NB4 (cell line): ENCODE measurements at regions not wholly inside any gene's neighbourhood (a gene's known extent, or its start where the extent isn't known, plus 50 kb on each side); places are given as distances from the start of the nearest gene placed in this dataset.

Experiments used
- POLR2A ChIP-seq: IDR thresholded peaks from 2 replicates; pipeline ENCODE4 v1.6.1; 2011; ENCODE audit warnings: mild to moderate bottlenecking; ENCODE audit not compliant: insufficient read length; ENCODE audit errors: extremely low read depth
- TF ChIP-seq, protein P1 (sequence below): IDR thresholded peaks from one replicate; pipeline ENCODE4 v1.5.1; 2012; ENCODE audit warnings: low read depth, low read length

DNA sequence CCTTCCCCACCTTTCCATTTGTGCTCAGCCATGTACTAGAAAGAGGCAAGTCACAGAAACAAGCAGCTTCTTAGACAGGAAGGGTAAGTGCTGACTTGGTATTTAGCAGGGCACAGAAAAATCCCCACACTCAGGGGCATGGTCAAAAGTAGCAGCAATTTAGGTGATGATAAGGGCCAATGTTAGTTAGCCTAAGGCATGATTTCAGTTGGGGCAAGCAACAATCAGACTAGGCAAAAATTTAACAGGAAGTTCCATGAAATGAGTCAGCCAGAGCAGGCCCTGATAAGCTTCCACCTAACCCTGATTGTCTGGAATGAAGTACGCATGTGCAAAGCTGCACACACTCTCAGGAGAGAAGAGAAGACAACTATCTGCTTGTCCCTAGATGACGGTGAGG is 423.4 kb upstream of the UBE2E2 start:
- TF ChIP-seq, protein P1, sequence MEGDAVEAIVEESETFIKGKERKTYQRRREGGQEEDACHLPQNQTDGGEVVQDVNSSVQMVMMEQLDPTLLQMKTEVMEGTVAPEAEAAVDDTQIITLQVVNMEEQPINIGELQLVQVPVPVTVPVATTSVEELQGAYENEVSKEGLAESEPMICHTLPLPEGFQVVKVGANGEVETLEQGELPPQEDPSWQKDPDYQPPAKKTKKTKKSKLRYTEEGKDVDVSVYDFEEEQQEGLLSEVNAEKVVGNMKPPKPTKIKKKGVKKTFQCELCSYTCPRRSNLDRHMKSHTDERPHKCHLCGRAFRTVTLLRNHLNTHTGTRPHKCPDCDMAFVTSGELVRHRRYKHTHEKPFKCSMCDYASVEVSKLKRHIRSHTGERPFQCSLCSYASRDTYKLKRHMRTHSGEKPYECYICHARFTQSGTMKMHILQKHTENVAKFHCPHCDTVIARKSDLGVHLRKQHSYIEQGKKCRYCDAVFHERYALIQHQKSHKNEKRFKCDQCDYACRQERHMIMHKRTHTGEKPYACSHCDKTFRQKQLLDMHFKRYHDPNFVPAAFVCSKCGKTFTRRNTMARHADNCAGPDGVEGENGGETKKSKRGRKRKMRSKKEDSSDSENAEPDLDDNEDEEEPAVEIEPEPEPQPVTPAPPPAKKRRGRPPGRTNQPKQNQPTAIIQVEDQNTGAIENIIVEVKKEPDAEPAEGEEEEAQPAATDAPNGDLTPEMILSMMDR, result no peak
- no peak for TF ChIP-seq POLR2A
